Spleen (tissue), 11 donors: ENCODE measurements at regions not wholly inside any gene's neighbourhood (a gene's known extent, or its start where the extent isn't known, plus 50 kb on each side); places are given as distances from the start of the nearest gene placed in this dataset.

ENCODE experiments used
- DNase-seq: peaks from one replicate; pipeline ENCODE4 v3.0.0-alpha.2; 2020
- H3K27ac ChIP-seq, 8 donors: fragments of 200-600 bp; sonication (generic) in 7 of 8; 1 replicate in 4 of 8; 2 replicates in 4 of 8; pipeline versions ENCODE4 v1.5.0 to v1.8.0; 2016 to 2021; ENCODE audit warnings: inconsistent platforms in 4 of 8, mild to moderate bottlenecking in 4 of 8, moderate library complexity in 1 of 8
- H3K27me3 ChIP-seq, 7 donors: fragments of 200-600 bp; sonication (generic) in 6 of 7; replicated peaks in 1 of 7; 1 replicate in 4 of 7; 2 replicates in 3 of 7; pipeline versions ENCODE4 v1.5.0 to v1.8.0; 2016 to 2021; ENCODE audit warnings: inconsistent platforms in 3 of 7, mild to moderate bottlenecking in 1 of 7
- H3K36me3 ChIP-seq, 6 donors: fragments of 200-600 bp; sonication (generic) in 5 of 6; 1 replicate in 4 of 6; 2 replicates in 2 of 6; pipeline versions ENCODE4 v1.5.0 to v1.8.0; 2016 to 2021; ENCODE audit warnings: inconsistent platforms in 2 of 6
- H3K4me1 ChIP-seq, 6 donors: fragments of 200-600 bp; sonication (generic) in 5 of 6; 1 replicate in 3 of 6; 2 replicates in 3 of 6; pipeline versions ENCODE4 v1.5.0 to v1.8.0; 2016 to 2021; ENCODE audit warnings: inconsistent platforms in 3 of 6
- H3K4me3 ChIP-seq, 8 donors: fragments of 200-600 bp; sonication (generic) in 7 of 8; 1 replicate in 4 of 8; 2 replicates in 4 of 8; pipeline versions ENCODE4 v1.5.0 to v1.8.0; 2016 to 2021; ENCODE audit warnings: inconsistent platforms in 4 of 8, mild to moderate bottlenecking in 4 of 8, moderate library complexity in 2 of 8
- H3K9me3 ChIP-seq, 8 donors: fragments of 200-600 bp; sonication (generic) in 7 of 8; 1 replicate in 4 of 8; 2 replicates in 4 of 8; pipeline versions ENCODE4 v1.5.0 to v1.8.0; 2016 to 2021; ENCODE audit warnings: inconsistent platforms in 4 of 8
- POLR2A ChIP-seq, 3 donors: fragments of 450-650 bp; IDR thresholded peaks; one replicate each; pipeline ENCODE4 v1.5.1; 2017; ENCODE audit warnings: antibody characterized with exemption in 3 of 3, mild to moderate bottlenecking in 1 of 3
- POLR2AphosphoS5 ChIP-seq, 3 donors: sonication (generic); formaldehyde crosslinking; IDR thresholded peaks; one replicate each; pipeline ENCODE4 v1.5.1; 2017; ENCODE audit warnings: antibody characterized with exemption in 3 of 3
- WGBS, 5 donors: extraction: QIAGEN DNeasy Blood & Tissue Kit in 3 of 5; methylation state at CpG; one replicate each; pipeline versions ENCODE4 v1.1.5 to v1.1.7; 2013 to 2018; 5-methylcytosine and 5-hydroxymethylcytosine counted together
- intact Hi-C: fragments of 100-400 bp; cut with DNase I; formaldehyde crosslinking; loops from one replicate; pipeline ENCODE4 v1.15.0; 2023; ENCODE audit warnings: low total_unique reads
- TF ChIP-seq, protein P1 (sequence below), 11 experiments: fragments of 200-600 bp in 7 of 11; fragments of 450-650 bp in 4 of 11; sonication (generic) in 4 of 11; IDR thresholded peaks in 8 of 11; conservative IDR thresholded peaks in 3 of 11; 1 replicate in 7 of 11; 2 replicates in 4 of 11; pipeline versions ENCODE4 v1.4.0 to v1.8.0; 2016 to 2021; ENCODE audit warnings: antibody characterized with exemption in 11 of 11, inconsistent platforms in 4 of 11, mild to moderate bottlenecking in 1 of 11
- donor health status: healthy with polysubstance abuse.
- donor health status: DM: no; HTN: no; CAD: no; lungs with moderate emphysema.
- donor health status: DM: no; HTN: no; CAD: no.
- donor health status: Bipolar disorder and iron deficiency.
- donor health status: healthy.
- donor health status: DM: no; HTN: no; CAD: no.
- donor health status: DM: yes; HTN: yes; CAD: no.

DNA sequence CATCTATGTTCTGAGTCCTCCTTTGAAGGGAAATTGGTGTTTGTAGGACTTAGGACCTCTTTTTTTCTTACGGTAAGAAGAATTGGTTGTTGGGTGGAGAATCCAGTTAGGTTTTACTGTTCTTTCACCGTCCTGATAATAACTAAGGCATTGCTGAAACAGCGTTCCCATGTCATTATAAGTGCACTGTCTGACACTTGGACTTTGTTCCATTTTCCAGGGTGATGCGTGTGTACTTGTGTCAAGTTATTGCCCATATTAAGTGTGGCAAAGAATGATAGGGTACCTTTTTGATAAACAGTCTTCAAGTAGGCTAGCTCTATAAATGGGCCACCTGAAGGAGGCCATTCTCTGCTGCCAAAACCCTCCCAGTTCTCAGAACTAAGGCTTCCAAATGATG is 119.7 kb downstream of the AASDH start:
- 81 to 94% (median 86%) methylated on average over 4 of the region's 4 CpGs for WGBS, 5 donors
- H3K4me3 ChIP-seq, result no peak overlapping the region
- H3K27me3 ChIP-seq, result no peaks in the 10 kb centered on the region
- no peak overlapping the region for H3K27ac ChIP-seq
- DNase-seq, result no peak
- H3K4me1 ChIP-seq, result no peaks in the 10 kb centered on the region
- intact Hi-C loops, result no loop called here
- H3K36me3 ChIP-seq, result no peaks in the 10 kb centered on the region
- H3K9me3 ChIP-seq, result peaks cover 0 to 20% (median 11%) of the 10 kb centered on the region in 8 donors
- TF ChIP-seq, protein P1, sequence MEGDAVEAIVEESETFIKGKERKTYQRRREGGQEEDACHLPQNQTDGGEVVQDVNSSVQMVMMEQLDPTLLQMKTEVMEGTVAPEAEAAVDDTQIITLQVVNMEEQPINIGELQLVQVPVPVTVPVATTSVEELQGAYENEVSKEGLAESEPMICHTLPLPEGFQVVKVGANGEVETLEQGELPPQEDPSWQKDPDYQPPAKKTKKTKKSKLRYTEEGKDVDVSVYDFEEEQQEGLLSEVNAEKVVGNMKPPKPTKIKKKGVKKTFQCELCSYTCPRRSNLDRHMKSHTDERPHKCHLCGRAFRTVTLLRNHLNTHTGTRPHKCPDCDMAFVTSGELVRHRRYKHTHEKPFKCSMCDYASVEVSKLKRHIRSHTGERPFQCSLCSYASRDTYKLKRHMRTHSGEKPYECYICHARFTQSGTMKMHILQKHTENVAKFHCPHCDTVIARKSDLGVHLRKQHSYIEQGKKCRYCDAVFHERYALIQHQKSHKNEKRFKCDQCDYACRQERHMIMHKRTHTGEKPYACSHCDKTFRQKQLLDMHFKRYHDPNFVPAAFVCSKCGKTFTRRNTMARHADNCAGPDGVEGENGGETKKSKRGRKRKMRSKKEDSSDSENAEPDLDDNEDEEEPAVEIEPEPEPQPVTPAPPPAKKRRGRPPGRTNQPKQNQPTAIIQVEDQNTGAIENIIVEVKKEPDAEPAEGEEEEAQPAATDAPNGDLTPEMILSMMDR (IDR thresholded peaks at IDR 0.05 in 8 of 11, conservative IDR thresholded peaks at IDR 0.05 in 3 of 11), result no peak
- TF ChIP-seq POLR2A (IDR thresholded peaks at IDR 0.05) (no peak), POLR2AphosphoS5 (IDR thresholded peaks at IDR 0.05) (no peak)

DNA sequence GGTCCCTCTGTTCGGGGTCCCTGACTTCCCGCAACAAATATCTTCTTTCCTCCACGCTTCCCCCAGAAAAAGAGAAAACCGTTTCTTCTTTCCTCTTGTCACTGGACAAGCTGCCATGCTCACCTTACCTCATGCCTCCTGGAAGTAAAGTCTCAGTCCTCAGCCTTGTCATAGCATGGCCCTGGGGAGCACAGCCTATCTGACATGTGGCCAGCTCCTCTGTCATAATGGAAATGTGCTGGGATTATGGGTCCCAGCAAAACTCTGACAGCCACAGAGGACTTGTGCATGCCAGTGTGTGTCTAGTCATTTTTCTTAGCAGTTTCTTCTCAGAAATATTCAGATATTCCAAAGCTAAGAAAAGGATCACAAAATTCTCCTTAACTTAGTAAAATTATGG is 122.4 kb downstream of the AASDH start:
- intact Hi-C loops, result no loop called here
- no peaks in the 10 kb centered on the region for H3K36me3 ChIP-seq
- no peak overlapping the region for H3K27ac ChIP-seq
- H3K9me3 ChIP-seq, result peaks cover 0 to 20% (median 11%) of the 10 kb centered on the region in 8 donors
- no peaks in the 10 kb centered on the region for H3K27me3 ChIP-seq
- TF ChIP-seq POLR2AphosphoS5 (IDR thresholded peaks at IDR 0.05) (no peak), POLR2A (IDR thresholded peaks at IDR 0.05) (no peak)
- TF ChIP-seq, protein P1 (IDR thresholded peaks at IDR 0.05 in 8 of 11, conservative IDR thresholded peaks at IDR 0.05 in 3 of 11), result no peak
- H3K4me3 ChIP-seq, result no peak overlapping the region
- WGBS, 5 donors, result 68 to 98% (median 71%) methylated on average over 4 of the region's 4 CpGs
- H3K4me1 ChIP-seq, result no peaks in the 10 kb centered on the region
- no peak for DNase-seq

GRCh38 chr4:56261027-56261426 is 126.3 kb downstream of the AASDH start:
- no peak for TF ChIP-seq POLR2A (IDR thresholded peaks at IDR 0.05)
- TF ChIP-seq, protein P1 (IDR thresholded peaks at IDR 0.05 in 8 of 11, conservative IDR thresholded peaks at IDR 0.05 in 3 of 11), result no peak
- TF ChIP-seq POLR2AphosphoS5 (IDR thresholded peaks at IDR 0.05), result no peak
- Histone ChIP-seq H3K9me3 (peaks cover 0 to 20% (median 11%) of the 10 kb centered on the region in 8 donors), H3K4me1 (no peaks in the 10 kb centered on the region), H3K4me3 (no peak overlapping the region), H3K36me3 (no peaks in the 10 kb centered on the region), H3K27me3 (no peaks in the 10 kb centered on the region), H3K27ac (no peak overlapping the region)
- no peak for DNase-seq
- 61 to 84% (median 76%) methylated on average over 6 of the region's 6 CpGs for WGBS, 5 donors
- intact Hi-C loops, result no loop called here

GRCh38 chr4:56260320-56260719 is 127.0 kb downstream of the AASDH start:
- Histone ChIP-seq H3K27me3 (no peaks in the 10 kb centered on the region), H3K4me3 (no peak overlapping the region), H3K9me3 (peaks cover 0 to 20% (median 11%) of the 10 kb centered on the region in 8 donors), H3K4me1 (no peaks in the 10 kb centered on the region), H3K27ac (no peak overlapping the region), H3K36me3 (no peaks in the 10 kb centered on the region)
- no peak for TF ChIP-seq POLR2AphosphoS5 (IDR thresholded peaks at IDR 0.05)
- TF ChIP-seq POLR2A (IDR thresholded peaks at IDR 0.05), result no peak
- TF ChIP-seq, protein P1 (IDR thresholded peaks at IDR 0.05 in 8 of 11, conservative IDR thresholded peaks at IDR 0.05 in 3 of 11), result no peak
- DNase-seq, result no peak
- intact Hi-C loops, result no loop called here
- WGBS, 5 donors, result 86 to 96% (median 93%) methylated on average over 4 of the region's 4 CpGs
